GM21619 (cell line): ENCODE measurements at regions not wholly inside any gene's neighbourhood (a gene's known extent, or its start where the extent isn't known, plus 50 kb on each side); places are given as distances from the start of the nearest gene placed in this dataset.
"Not testable (repeated sequence)": the region's sequence is repeated elsewhere in the genome, so short reads cannot be mapped to it uniquely, and the experiment has no call there.

Experiments
- ATAC-seq: cut with Tn5 transposase; IDR thresholded peaks from one replicate; pipeline ENCODE4 v1.9.1; 2021; ENCODE audit not compliant: unreplicated experiment

- no peak for ATAC-seq
These were observed 545.0 kb upstream of the ZNF804A start for GRCh38 chr2:184053326-184053725.

DNA sequence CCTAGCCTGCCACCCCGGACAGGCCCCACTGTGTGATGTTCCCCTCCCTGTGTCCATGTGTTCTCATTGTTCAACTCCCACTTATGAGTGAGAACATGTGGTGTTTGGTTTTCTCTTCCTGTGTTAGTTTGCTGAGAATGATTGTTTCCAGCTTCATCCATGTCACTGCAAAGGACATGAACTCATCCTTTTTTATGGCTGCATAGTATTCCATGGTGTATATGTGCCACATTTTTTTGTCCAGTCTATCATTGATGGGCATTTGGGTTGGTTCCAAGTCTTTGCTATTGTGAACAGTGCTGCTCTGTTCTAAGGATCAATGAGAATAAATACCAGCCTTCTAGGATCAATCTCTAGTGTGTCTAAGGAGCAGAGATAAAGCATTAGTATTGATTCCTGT, 543.9 kb upstream of the ZNF804A start:
- not testable (repeated sequence) for ATAC-seq

- ATAC-seq, result no peak
These were observed 540.4 kb upstream of the ZNF804A start for GRCh38 chr2:184057910-184058309.

GRCh38 chr2:184060268-184060667, 538.1 kb upstream of the ZNF804A start:
- ATAC-seq, result not testable (repeated sequence)

DNA sequence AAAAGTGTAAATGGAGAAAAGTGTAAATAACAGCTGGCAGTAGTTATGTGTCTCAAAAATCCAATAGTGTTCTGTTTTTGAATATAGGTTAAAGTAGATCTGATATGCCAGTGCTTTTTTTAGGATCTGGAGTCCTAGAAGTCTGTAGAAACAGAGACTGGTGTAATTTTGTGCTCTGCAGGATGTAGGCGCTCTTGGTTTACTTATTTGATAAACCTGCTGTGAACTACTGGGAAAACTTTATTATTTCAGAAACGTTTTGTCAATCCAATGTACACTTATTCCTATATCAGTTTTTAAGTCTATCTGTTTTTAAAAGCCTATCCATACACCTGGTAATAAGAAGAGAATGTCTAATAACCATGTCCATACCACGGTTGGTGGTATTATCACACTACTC, 530.8 kb upstream of the ZNF804A start:
- no peak for ATAC-seq

DNA sequence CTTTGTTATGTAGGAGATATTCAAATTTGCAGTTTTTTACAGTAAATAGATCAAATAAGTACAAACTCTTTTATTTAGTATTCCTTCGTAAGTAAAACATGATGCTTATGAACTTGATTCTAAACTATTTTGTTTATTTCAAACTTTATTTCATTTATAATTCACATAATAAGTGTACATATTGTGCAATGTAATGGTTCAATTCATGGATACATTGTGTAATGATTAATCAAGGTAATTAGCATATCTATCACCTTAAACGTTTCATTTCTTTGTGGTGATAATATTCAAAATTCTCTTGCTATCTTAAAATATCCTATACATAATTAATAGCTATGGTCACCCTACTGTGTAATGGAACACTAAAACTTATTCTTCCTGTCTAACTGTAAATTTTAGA, 525.9 kb upstream of the ZNF804A start:
- no peak for ATAC-seq

DNA sequence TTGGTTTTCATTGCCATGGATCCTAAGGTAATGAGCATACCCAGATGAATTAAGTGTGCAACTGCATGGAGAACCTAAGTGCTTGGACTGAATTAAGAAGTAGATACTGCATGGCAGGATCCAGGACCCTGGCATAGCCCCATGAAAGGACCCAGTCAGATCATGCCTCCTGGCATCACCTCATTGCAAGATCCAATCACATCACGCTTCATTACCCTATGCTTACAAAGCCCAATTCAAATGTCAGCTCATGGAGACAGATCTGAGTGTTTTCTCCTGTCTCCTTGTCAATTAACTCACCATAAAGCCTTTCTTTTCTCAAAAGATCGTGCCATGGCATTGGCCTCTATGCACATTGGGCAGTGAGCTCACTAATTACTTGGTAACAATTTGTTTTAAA, 519.8 kb upstream of the ZNF804A start:
- ATAC-seq, result no peak

DNA sequence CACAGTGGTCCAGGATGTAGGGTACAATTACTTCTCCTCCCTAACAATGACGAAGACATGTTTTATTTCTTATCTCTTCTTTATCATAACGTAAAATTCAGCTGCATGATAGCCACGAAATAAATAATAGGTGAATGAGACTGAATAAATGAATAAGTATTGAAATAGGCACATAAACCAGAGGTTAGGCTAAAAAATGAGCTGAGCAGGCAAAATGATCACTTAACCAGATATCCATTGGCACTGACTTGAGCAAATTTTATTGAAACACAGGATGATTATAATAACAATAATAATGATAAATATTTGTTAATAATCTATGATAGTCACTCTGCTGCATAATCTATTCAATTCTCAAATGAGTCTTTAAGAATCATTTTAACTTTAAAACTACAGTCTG, 506.9 kb upstream of the ZNF804A start:
- ATAC-seq, result no peak

GRCh38 chr2:184113696-184114403, 484.5 kb upstream of the ZNF804A start:
- peak; percentile 66 for ATAC-seq

DNA sequence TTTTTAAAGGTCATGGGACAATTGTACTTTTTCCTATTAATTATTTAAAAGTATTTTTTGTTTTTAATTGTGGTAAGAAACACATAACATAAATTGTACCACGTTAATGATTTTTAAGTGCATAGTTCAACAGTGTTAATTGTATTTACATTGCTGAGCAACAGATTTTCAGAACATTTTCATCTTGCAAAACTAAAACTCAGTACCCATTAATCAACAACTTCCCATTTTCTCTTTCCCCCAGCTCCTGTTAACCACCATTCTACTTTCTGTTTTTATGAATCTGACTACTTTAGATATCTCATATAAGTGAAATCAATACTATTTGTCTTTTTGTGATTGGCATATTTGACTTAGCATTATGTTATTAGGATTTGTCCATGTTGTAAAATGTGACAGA, 483.9 kb upstream of the ZNF804A start:
- ATAC-seq, result peak; percentile 48

GRCh38 chr2:184119989-184120800, 478.1 kb upstream of the ZNF804A start:
- ATAC-seq, result no peak

DNA sequence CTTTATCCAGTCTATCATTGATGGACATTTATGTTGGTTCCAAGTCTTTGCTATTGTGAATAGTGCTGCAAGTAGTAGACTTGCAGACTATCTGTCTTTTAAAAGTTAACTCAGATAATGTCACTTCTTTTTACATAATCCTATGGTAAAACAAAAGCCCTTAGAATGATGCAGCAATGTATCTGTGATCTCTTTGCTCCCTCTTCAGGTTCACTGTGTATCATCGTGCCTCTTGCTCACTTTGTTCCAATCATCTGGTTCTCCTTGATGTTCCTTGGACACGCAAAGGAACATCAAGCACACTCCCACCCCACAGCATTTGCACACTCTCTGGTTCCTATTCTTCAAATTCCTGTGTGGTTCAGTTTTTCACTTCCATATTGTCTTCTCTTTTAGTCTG, 472.5 kb upstream of the ZNF804A start:
- no peak for ATAC-seq

DNA sequence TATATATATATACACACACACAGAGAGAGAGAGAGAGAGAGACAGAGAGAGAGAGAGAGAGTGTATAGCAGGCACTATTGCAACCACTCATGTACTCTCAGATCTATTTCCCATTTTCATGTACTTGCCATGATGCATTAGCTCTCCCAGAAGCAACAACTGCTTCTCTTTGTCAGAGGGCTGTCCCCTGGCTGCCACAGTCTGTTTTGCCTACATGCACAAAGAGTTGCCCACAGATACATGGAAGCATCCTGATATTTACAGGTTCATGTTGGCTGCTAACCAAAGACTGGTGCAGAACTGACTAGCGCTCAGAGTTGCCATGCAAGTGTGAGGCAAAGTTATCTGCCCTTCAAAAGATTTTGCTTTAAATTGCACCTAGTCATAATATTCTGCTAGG, 469.3 kb upstream of the ZNF804A start:
- no peak for ATAC-seq

GRCh38 chr2:184137955-184138354, 460.4 kb upstream of the ZNF804A start:
- no peak for ATAC-seq

- no peak for ATAC-seq
These were observed 456.5 kb upstream of the ZNF804A start for GRCh38 chr2:184141866-184142265.

GRCh38 chr2:184154438-184154837, 443.9 kb upstream of the ZNF804A start:
- no peak for ATAC-seq

DNA sequence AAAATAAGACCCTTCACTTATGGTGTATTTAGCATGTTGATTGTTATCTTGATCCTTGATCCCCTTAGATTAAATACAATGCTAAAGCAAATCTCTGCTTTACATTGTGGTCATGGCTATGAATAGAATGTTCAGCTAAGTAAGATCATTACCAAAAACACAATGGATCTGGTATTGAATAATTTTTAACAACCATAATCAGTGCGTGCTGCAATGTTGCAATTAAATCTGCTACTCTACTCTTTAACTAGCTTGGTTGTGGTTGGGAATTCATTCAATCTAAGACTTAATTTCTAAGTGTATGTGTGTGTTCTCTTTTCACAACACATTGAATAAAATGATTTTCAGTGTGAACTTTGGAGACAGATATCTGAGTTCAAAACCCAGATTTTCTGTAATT, 442.5 kb upstream of the ZNF804A start:
- ATAC-seq, result no peak

DNA sequence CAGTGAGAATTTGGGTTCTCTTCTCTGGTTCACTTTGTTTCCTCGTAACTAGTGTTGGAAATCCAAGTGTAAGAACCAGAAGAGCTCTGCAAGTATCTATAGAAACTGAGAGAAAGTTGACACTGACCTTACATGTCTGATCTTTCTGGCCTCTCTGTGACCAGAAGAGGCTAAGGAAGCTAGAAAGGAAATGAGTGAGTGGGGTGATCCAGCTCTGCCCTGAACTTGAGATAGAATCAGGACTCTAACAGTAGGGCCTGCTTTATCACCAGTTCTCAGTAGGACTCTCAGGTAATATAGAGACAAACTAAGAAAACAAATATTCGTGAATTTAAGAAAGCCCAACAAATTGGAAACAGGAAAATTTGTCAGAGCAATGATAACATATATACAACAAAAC, 441.2 kb upstream of the ZNF804A start:
- ATAC-seq, result no peak

DNA sequence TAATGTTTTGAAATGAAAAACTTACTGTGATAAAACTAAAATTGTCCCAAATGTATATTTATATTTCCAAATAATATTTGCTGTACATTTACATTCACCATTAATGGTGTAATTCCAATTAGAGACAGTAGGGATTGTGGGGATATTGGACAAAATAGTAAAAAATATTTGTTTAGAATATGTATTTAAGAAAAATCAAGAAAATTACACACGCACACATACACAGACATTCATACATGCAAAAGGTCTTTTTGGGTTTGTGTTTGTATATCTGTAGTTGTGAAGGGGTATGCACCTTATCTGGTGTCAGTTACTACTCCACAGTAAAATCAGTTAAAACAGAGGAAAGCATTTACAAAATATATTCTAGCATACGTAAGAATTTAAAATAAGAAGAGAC, 435.9 kb upstream of the ZNF804A start:
- ATAC-seq, result no peak

DNA sequence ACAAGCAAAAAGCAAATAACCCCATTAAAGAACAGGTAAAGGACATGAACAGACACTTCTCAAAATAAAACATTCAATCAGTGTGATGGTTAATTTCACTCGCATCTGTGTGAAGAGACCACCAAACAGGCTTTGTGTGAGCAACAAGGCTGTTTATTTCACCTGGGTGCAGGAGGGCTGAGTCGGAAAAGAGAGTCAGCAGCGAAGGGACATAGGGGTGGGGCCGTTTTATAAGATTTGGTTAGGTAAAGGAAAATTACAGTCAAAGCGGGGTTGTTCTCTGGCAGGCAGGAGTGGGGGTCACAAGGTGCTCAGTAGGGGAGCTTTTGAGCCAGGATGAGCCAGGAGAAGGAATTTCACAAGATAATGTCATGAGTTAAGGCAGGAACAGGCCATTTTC, 429.5 kb upstream of the ZNF804A start:
- not testable (repeated sequence) for ATAC-seq

- ATAC-seq, result no peak
These were observed 429.0 kb upstream of the ZNF804A start for GRCh38 chr2:184169366-184169765.

GRCh38 chr2:184174493-184175104, 423.7 kb upstream of the ZNF804A start:
- ATAC-seq, result no peak
